ENCODE measurements at regions not wholly inside any gene's neighbourhood (a gene's known extent, or its start where the extent isn't known, plus 50 kb on each side); places are given as distances from the start of the nearest gene placed in this dataset.

GRCh38 chr7:106795084-106795876 lies 69.8 kb upstream of the PIK3CG start:
- TF ChIP-seq, protein P1, sequence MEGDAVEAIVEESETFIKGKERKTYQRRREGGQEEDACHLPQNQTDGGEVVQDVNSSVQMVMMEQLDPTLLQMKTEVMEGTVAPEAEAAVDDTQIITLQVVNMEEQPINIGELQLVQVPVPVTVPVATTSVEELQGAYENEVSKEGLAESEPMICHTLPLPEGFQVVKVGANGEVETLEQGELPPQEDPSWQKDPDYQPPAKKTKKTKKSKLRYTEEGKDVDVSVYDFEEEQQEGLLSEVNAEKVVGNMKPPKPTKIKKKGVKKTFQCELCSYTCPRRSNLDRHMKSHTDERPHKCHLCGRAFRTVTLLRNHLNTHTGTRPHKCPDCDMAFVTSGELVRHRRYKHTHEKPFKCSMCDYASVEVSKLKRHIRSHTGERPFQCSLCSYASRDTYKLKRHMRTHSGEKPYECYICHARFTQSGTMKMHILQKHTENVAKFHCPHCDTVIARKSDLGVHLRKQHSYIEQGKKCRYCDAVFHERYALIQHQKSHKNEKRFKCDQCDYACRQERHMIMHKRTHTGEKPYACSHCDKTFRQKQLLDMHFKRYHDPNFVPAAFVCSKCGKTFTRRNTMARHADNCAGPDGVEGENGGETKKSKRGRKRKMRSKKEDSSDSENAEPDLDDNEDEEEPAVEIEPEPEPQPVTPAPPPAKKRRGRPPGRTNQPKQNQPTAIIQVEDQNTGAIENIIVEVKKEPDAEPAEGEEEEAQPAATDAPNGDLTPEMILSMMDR (IDR thresholded peaks at IDR 0.05): no peak
- TF ChIP-seq POLR2A (IDR thresholded peaks at IDR 0.05): no peak
- no peak for TF ChIP-seq POLR2AphosphoS5 (IDR thresholded peaks at IDR 0.05)
- TF ChIP-seq EP300 (IDR thresholded peaks at IDR 0.05): no peak
